ENCODE measurements at regions not wholly inside any gene's neighbourhood (a gene's known extent, or its start where the extent isn't known, plus 50 kb on each side); places are given as distances from the start of the nearest gene placed in this dataset.

DNA sequence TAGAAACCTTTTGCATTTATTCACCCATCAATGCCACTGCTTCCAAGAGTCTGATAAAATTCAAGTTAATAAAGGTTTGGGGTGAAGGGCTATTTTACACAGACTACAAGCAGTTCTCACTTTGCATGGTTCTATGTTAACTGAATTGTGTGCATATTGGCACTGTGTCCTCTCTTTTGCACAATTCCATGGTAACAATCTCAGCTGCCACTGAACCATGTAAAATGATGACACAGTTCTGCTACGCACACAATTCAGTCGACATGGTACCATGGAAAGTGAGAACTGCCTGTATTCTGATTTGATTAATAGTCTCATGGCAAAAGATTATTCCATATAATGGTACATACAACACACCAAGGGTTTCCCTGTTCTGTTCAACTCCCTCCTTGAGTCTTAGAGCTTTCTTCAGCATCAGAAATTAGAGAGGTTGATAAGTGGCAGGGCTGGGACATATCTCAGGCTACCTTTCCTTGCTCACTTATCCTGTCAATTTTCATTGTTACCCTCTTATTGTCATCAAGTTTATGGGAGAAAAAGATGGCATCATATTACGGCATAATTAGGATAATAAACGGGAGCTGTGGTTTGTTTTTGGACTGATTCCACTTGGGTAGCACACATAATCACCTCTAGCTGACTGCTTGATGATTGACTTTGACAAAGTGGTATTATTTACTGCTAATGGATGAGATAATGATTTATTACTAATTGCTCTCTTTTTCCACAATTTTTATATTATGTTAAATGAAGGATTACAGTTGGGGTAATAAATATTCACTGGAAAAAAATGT lies 139.3 kb upstream of the CREB1 start:
- BruUV-seq (replicated peaks), result no TSS peak
- ChIA-PET CTCF (no interaction called here), POLR2A (ENCODE audit: unreplicated experiment) (no interaction called here)
- Histone ChIP-seq H3K4me1 (replicated peaks; ENCODE audit: insufficient read depth) (peaks cover 33% of the 10 kb centered on the region), H3K27ac (no peak overlapping the region), H3K9me2 (ENCODE audit: insufficient read depth) (no peaks in the 10 kb centered on the region), H2AFZ (no peak overlapping the region), H3K36me3 (ENCODE audit: low read depth) (no peaks in the 10 kb centered on the region), H3K4me2 (no peak overlapping the region), H3K79me2 (ENCODE audit: low read depth) (no peaks in the 10 kb centered on the region), H4K20me1 (ENCODE audit: insufficient read depth) (no peaks in the 10 kb centered on the region), H3K9me3 (ENCODE audit: insufficient read depth, low read depth) (no peaks in the 10 kb centered on the region), H3K4me3 (no peak overlapping the region), H3K27me3 (ENCODE audit: insufficient read depth, low read depth) (no peaks in the 10 kb centered on the region), H3F3A (ENCODE audit: insufficient read depth, low read depth) (peaks cover 26% of the 10 kb centered on the region)
- no peak for DNase-seq
- TF ChIP-seq, protein P1, sequence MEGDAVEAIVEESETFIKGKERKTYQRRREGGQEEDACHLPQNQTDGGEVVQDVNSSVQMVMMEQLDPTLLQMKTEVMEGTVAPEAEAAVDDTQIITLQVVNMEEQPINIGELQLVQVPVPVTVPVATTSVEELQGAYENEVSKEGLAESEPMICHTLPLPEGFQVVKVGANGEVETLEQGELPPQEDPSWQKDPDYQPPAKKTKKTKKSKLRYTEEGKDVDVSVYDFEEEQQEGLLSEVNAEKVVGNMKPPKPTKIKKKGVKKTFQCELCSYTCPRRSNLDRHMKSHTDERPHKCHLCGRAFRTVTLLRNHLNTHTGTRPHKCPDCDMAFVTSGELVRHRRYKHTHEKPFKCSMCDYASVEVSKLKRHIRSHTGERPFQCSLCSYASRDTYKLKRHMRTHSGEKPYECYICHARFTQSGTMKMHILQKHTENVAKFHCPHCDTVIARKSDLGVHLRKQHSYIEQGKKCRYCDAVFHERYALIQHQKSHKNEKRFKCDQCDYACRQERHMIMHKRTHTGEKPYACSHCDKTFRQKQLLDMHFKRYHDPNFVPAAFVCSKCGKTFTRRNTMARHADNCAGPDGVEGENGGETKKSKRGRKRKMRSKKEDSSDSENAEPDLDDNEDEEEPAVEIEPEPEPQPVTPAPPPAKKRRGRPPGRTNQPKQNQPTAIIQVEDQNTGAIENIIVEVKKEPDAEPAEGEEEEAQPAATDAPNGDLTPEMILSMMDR (conservative IDR thresholded peaks at IDR 0.05), result no peak
- no peak for TF ChIP-seq EZH2 (IDR thresholded peaks at IDR 0.05; ENCODE audit: low read depth)
- intact Hi-C loops (cut with micrococcal nuclease; ENCODE audit: unreplicated experiment), result loop anchor here (5.0 kb wide), 1 partner anchor 53 kb away; no protein-coding TSS in a partner anchor

DNA sequence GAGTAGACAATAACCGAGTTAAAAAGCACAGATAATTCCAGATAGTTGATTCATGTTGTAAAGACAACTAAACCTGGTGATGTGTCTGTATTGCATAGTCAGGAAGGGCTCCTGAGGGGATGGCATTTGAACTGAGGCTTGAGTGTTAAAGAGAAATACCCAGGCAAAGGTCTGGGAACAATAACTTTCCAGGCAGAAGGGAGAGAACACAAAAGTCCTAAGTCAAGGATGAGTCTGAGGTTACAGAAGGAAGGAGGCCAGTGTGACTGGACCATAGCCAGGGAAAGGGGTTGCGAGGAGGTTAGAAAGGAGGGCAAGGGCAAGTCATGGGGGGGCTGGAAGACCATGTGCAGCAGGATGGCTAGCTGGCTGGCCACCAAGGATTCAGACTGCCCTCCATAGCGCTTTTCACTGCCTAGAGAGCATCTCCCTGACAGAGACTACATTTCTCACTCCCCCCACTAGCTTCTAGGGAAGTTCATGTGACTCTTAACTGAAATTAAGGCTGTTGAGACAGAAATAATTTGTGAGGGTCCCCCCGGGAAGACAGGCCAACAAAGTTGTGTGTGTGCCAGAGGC lies 135.5 kb upstream of the CREB1 start:
- no peak overlapping the region; the same call in 1 of the 2 replicates for H3K4me3 ChIP-seq
- BruUV-seq (replicated peaks), result TSS peak; percentile 100
- TF ChIP-seq, protein P1 (conservative IDR thresholded peaks at IDR 0.05), result no peak
- no peak for TF ChIP-seq EZH2 (IDR thresholded peaks at IDR 0.05; ENCODE audit: low read depth)
- CTCF ChIA-PET, result no interaction called here
- H3K9me2 ChIP-seq (ENCODE audit: insufficient read depth), result no peaks in the 10 kb centered on the region
- peak overlapping the region; percentile 99 for H3K27ac ChIP-seq
- H3K4me2 ChIP-seq, result peak overlapping the region; percentile 80
- intact Hi-C loops (cut with micrococcal nuclease; ENCODE audit: unreplicated experiment), result loop anchor here (5.0 kb wide), 1 partner anchor 57 kb away; no protein-coding TSS in a partner anchor
- H2AFZ ChIP-seq, result 0 out of 2 replicates have a peak overlapping the region, but pooled peaks have one; percentile 3
- H3K36me3 ChIP-seq (ENCODE audit: low read depth), result no peaks in the 10 kb centered on the region
- no peaks in the 10 kb centered on the region for H3K9me3 ChIP-seq (ENCODE audit: insufficient read depth, low read depth)
- H3K4me1 ChIP-seq (replicated peaks; ENCODE audit: insufficient read depth), result peaks cover 37% of the 10 kb centered on the region
- POLR2A ChIA-PET (ENCODE audit: unreplicated experiment), result no interaction called here
- H4K20me1 ChIP-seq (ENCODE audit: insufficient read depth), result no peaks in the 10 kb centered on the region
- no peak for DNase-seq
- peaks cover 35% of the 10 kb centered on the region for H3F3A ChIP-seq (ENCODE audit: insufficient read depth, low read depth)
- H3K79me2 ChIP-seq (ENCODE audit: low read depth), result no peaks in the 10 kb centered on the region
- no peaks in the 10 kb centered on the region for H3K27me3 ChIP-seq (ENCODE audit: insufficient read depth, low read depth)

DNA sequence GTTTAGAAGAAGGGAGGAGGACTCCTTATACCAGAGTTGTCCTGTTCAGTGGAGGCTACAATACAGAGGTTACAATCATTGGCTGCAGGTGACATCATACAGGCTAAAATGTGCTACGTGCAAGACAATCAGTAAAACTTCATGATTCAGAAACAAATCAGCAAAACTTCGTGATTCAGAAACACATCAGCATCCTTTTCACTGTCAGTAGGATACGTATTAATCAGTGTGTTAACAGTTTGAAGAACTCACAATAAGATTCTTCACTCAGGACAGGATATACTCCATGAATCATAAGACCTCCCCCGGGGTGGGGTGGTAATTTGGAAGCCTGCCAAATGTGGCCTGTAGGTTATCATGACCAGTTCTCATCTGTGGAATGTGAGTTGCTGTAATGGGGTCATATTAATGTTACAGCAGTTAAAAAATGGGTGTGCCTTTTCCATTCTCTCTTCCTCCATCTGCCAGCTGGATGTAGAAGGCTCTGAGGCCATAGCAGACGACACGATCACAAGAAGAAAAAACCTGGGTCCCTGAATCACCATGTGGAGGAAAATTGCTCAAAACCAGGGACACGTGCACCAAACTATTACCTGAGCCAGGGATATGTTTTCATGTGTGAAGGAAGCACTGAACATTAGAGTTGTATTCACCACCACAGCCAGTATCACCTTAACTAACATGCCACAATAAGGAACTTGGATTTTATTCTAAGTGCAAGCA lies 134.8 kb upstream of the CREB1 start:
- peak; percentile 79 to 96 for DNase-seq
- no peaks in the 10 kb centered on the region for H4K20me1 ChIP-seq (ENCODE audit: insufficient read depth)
- H3K27me3 ChIP-seq (ENCODE audit: insufficient read depth, low read depth), result no peaks in the 10 kb centered on the region
- H3K4me1 ChIP-seq (replicated peaks; ENCODE audit: insufficient read depth), result peaks cover 37% of the 10 kb centered on the region
- BruUV-seq (replicated peaks), result TSS peak; percentile 78
- CTCF ChIA-PET, result no interaction called here
- H2AFZ ChIP-seq, result no peak overlapping the region
- intact Hi-C loops (cut with micrococcal nuclease; ENCODE audit: unreplicated experiment), result loop anchor here (1.0 to 5.0 kb wide), 3 partner anchors 58 to 232 kb away; no protein-coding TSS in a partner anchor
- no peak for TF ChIP-seq EZH2 (IDR thresholded peaks at IDR 0.05; ENCODE audit: low read depth)
- TF ChIP-seq, protein P1 (conservative IDR thresholded peaks at IDR 0.05), result no peak
- peaks cover 35% of the 10 kb centered on the region for H3F3A ChIP-seq (ENCODE audit: insufficient read depth, low read depth)
- peak overlapping the region; percentile 99 for H3K27ac ChIP-seq
- H3K4me2 ChIP-seq, result peak overlapping the region; percentile 80
- H3K36me3 ChIP-seq (ENCODE audit: low read depth), result no peaks in the 10 kb centered on the region
- POLR2A ChIA-PET (ENCODE audit: unreplicated experiment), result no interaction called here
- no peaks in the 10 kb centered on the region for H3K79me2 ChIP-seq (ENCODE audit: low read depth)
- H3K4me3 ChIP-seq, result peak overlapping the region; percentile 40; the same call in 1 of the 2 replicates
- no peaks in the 10 kb centered on the region for H3K9me2 ChIP-seq (ENCODE audit: insufficient read depth)
- H3K9me3 ChIP-seq (ENCODE audit: insufficient read depth, low read depth), result no peaks in the 10 kb centered on the region

Measured in PC-9 (cell line).